Mucosa of rectum (tissue), 2 donors: ENCODE measurements at regions not wholly inside any gene's neighbourhood (a gene's known extent, or its start where the extent isn't known, plus 50 kb on each side); places are given as distances from the start of the nearest gene placed in this dataset.
"Not testable (repeated sequence)": the region's sequence is repeated elsewhere in the genome, so short reads cannot be mapped to it uniquely, and the experiment has no call there.

Experiments used
- H3K27ac ChIP-seq, 2 donors: one replicate each; pipeline ENCODE4 v1.7.0; 2013; ENCODE audit warnings: inconsistent platforms in 2 of 2, low read depth in 2 of 2, low read length in 2 of 2
- H3K27me3 ChIP-seq, 2 donors: one replicate each; pipeline ENCODE4 v1.7.0; 2013; ENCODE audit warnings: low read length in 2 of 2; ENCODE audit not compliant: control insufficient read depth in 2 of 2, insufficient read depth in 2 of 2
- H3K36me3 ChIP-seq, 2 donors: one replicate each; pipeline ENCODE4 v1.7.0; 2013; ENCODE audit warnings: low read length in 2 of 2; ENCODE audit not compliant: control insufficient read depth in 2 of 2, insufficient read depth in 2 of 2
- H3K4me1 ChIP-seq, 2 donors: one replicate each; pipeline ENCODE4 v1.7.0; 2013; ENCODE audit warnings: low read length in 2 of 2, mild to moderate bottlenecking in 1 of 2; ENCODE audit not compliant: control insufficient read depth in 2 of 2, insufficient read depth in 2 of 2
- H3K4me3 ChIP-seq, 2 donors: one replicate each; pipeline ENCODE4 v1.7.0; 2013; ENCODE audit warnings: low read length in 2 of 2
- H3K9ac ChIP-seq, 2 donors: one replicate each; pipeline ENCODE4 v1.7.0; 2013; ENCODE audit warnings: low read length in 2 of 2, low read depth in 1 of 2, mild to moderate bottlenecking in 1 of 2
- H3K9me3 ChIP-seq, 2 donors: one replicate each; pipeline ENCODE4 v1.7.0; 2013; ENCODE audit warnings: low read length in 2 of 2; ENCODE audit not compliant: control insufficient read depth in 2 of 2
- donor health status: healthy.
- donor health status: Normal muscosa, but diverticular disease.

DNA sequence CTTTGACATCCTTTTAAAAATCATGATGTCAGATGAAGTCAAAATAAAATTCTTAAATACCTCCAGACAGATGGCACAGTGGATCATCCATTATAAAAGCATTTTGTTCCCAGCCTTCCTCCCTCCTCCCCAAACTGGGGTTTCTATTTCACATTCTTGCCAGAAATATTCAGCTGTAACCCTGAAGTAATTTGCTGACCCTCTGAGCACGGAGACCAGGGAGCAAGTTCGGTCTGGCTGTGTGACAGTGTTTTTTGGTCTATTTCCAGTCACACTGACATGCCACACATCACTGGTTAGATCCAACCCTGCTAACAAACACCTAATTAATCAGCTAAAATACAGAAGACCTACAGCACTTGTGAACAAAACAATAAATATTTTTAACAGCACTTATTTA is 126.2 kb upstream of the DMRT1 start:
- H3K9me3 ChIP-seq, result no peaks in the 10 kb centered on the region
- no peaks in the 10 kb centered on the region for H3K27me3 ChIP-seq
- no peak overlapping the region for H3K9ac ChIP-seq
- H3K27ac ChIP-seq, result peak overlapping the region; percentile 17 to 34
- peaks cover 0 to 5% of the 10 kb centered on the region in 2 donors for H3K4me1 ChIP-seq
- no peak overlapping the region for H3K4me3 ChIP-seq
- peaks cover 16 to 25% of the 10 kb centered on the region in 2 donors for H3K36me3 ChIP-seq

- Histone ChIP-seq H3K9me3 (no peaks in the 10 kb centered on the region), H3K36me3 (peaks cover 12 to 21% of the 10 kb centered on the region in 2 donors), H3K27ac (peak overlapping the region; percentile 17 to 34), H3K27me3 (no peaks in the 10 kb centered on the region), H3K4me3 (no peak overlapping the region), H3K4me1 (peaks cover 0 to 5% of the 10 kb centered on the region in 2 donors), H3K9ac (no peak overlapping the region)
Measured at GRCh38 chr9:715743-716400, 125.6 kb upstream of the DMRT1 start.

GRCh38 chr9:717722-718121 is 123.8 kb upstream of the DMRT1 start:
- H3K9me3 ChIP-seq, result no peaks in the 10 kb centered on the region
- H3K27me3 ChIP-seq, result no peaks in the 10 kb centered on the region
- H3K4me1 ChIP-seq, result peaks cover 0 to 5% of the 10 kb centered on the region in 2 donors
- H3K27ac ChIP-seq, result no peak overlapping the region
- H3K9ac ChIP-seq, result no peak overlapping the region
- no peak overlapping the region for H3K4me3 ChIP-seq
- H3K36me3 ChIP-seq, result peaks cover 0 to 2% of the 10 kb centered on the region in 2 donors

DNA sequence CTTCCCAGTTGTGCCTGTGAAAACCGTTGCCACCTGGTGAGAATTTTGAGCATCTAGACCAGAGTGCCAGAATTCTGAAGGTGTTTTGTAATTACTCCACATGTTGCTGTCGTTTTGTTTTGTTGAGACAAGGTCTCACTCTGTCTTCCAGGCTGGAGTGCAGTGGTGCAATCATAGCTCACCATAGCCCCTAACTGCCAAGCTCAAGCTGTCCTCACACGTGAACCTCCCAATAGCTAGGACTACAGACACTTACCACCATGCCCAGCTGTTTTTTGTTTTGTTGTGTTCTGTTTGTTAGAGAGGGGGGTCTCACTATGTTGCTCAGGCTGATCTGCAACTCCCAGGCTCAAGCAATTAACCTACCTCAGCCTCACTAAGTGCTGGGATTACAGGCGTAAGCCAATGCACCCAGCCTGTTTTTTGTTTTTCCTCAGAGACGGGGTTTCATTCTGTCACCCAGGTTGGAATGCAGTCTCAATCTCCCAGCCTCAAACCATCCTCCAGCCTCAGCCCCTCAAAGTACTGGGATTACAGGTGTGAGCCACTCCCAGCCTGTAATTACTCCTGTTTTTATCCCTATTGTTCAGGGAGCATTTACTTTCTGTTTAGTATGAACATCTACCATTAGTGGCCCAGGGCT is 121.1 kb upstream of the DMRT1 start:
- H3K36me3 ChIP-seq, result peaks cover 0 to 5% of the 10 kb centered on the region in 2 donors
- H3K27me3 ChIP-seq, result no peaks in the 10 kb centered on the region
- H3K9me3 ChIP-seq, result no peaks in the 10 kb centered on the region
- no peak overlapping the region for H3K27ac ChIP-seq
- no peak overlapping the region for H3K9ac ChIP-seq
- H3K4me1 ChIP-seq, result peaks cover 0 to 3% of the 10 kb centered on the region in 2 donors
- no peak overlapping the region for H3K4me3 ChIP-seq

DNA sequence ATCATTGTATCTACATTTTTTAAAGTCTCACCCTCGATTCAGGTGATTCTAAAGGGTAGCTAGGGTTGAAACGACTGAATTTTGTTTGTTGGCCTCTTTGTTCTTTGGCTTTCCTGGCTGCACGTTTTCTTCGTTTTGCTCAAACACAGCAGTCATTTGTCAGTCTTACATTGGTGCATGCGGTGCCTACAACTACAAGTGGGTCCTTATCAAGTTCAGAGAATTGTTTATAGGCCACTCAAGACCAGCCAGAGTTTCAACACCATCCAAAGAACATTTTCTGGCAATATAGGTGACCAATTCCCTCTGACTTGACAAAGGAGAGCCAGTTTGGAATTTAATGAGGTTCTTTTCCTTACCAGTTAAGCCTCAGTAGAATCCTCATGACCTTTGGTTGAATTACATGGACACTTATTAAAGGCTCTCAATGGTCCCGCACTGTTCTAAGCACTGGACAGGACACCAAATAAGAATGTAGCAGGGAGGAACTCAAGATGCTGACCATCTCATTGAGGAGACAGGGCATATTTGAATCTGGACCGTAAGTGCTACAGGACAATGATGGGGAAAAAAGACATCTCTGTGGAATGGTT is 119.0 kb upstream of the DMRT1 start:
- Histone ChIP-seq H3K4me3 (no peak overlapping the region), H3K9me3 (no peaks in the 10 kb centered on the region), H3K27me3 (no peaks in the 10 kb centered on the region), H3K36me3 (peaks cover 0 to 5% of the 10 kb centered on the region in 2 donors), H3K9ac (no peak overlapping the region), H3K4me1 (no peaks in the 10 kb centered on the region), H3K27ac (no peak overlapping the region)

DNA sequence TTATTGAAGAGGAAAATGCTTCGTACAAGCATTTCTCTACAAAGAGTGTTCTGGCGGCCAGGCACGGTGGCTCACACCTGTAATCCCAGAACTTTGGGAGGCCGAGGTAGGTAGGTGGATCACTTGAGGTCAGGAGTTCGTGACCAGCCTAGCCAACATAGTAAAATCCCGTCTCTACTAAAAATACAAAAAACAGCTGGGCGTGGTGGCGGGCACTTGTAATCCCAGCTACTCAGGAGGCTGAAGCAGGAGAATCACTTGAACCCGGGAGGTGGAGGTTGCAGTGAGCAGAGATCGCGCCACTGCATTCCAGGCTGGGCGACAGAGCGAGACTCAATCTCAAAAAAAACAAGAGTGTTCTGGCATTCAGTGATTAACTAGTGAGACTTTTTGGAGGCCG is 117.0 kb upstream of the DMRT1 start:
- H3K9me3 ChIP-seq, H3K27ac ChIP-seq, H3K9ac ChIP-seq, H3K4me1 ChIP-seq, H3K36me3 ChIP-seq, H3K4me3 ChIP-seq, H3K27me3 ChIP-seq: not testable (repeated sequence)

- Histone ChIP-seq H3K4me1 (no peaks in the 10 kb centered on the region), H3K27me3 (no peaks in the 10 kb centered on the region), H3K4me3 (no peak overlapping the region), H3K9me3 (no peaks in the 10 kb centered on the region), H3K36me3 (peaks cover under 1 to 5% of the 10 kb centered on the region in 2 donors), H3K9ac (no peak overlapping the region), H3K27ac (no peak overlapping the region)
Measured at GRCh38 chr9:726005-726404, 115.5 kb upstream of the DMRT1 start.

GRCh38 chr9:727767-728166 is 113.7 kb upstream of the DMRT1 start:
- no peak overlapping the region for H3K4me3 ChIP-seq
- no peak overlapping the region for H3K9ac ChIP-seq
- H3K9me3 ChIP-seq, result no peaks in the 10 kb centered on the region
- no peak overlapping the region for H3K27ac ChIP-seq
- no peaks in the 10 kb centered on the region for H3K27me3 ChIP-seq
- H3K4me1 ChIP-seq, result no peaks in the 10 kb centered on the region
- peaks cover 11 to 17% of the 10 kb centered on the region in 2 donors for H3K36me3 ChIP-seq

DNA sequence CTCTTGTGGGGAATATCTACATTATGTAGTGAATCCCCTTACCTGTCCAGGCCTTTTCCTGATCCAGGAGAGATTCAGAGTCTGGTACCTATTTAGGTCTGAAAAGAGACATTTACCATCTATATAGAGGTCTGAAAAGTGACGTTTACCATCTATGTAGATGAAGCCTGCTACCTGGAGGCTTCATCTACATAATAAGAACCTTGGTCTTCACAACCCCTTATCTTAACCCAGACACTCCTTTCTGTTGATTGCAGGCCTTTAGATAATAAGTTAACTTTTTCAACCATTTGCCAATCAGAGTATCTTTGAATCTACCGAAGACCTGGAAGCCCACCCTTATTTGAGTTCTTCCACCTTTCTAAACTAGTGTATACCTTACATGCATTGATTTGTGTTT is 113.0 kb upstream of the DMRT1 start:
- H3K27me3 ChIP-seq, result no peaks in the 10 kb centered on the region
- H3K27ac ChIP-seq, result no peak overlapping the region
- H3K9me3 ChIP-seq, result no peaks in the 10 kb centered on the region
- H3K4me3 ChIP-seq, result no peak overlapping the region
- H3K36me3 ChIP-seq, result peaks cover 11 to 17% of the 10 kb centered on the region in 2 donors
- no peaks in the 10 kb centered on the region for H3K4me1 ChIP-seq
- no peak overlapping the region for H3K9ac ChIP-seq

- no peaks in the 10 kb centered on the region for H3K27me3 ChIP-seq
- H3K27ac ChIP-seq, result no peak overlapping the region
- no peaks in the 10 kb centered on the region for H3K4me1 ChIP-seq
- H3K4me3 ChIP-seq, result no peak overlapping the region
- H3K9me3 ChIP-seq, result no peaks in the 10 kb centered on the region
- H3K9ac ChIP-seq, result no peak overlapping the region
- H3K36me3 ChIP-seq, result peaks cover 15 to 23% of the 10 kb centered on the region in 2 donors
Measured at GRCh38 chr9:731474-731873, 110.0 kb upstream of the DMRT1 start.
